NB4 (cell line): ENCODE measurements at regions not wholly inside any gene's neighbourhood (a gene's known extent, or its start where the extent isn't known, plus 50 kb on each side); places are given as distances from the start of the nearest gene placed in this dataset.

Experiments used
- CTCF ChIP-seq: IDR thresholded peaks from one replicate; pipeline ENCODE4 v1.5.1; 2012; ENCODE audit warnings: low read depth, low read length
- POLR2A ChIP-seq: IDR thresholded peaks from 2 replicates; pipeline ENCODE4 v1.6.1; 2011; ENCODE audit warnings: mild to moderate bottlenecking; ENCODE audit not compliant: insufficient read length; ENCODE audit errors: extremely low read depth

- TF ChIP-seq POLR2A (no peak), CTCF (no peak)
These were observed 826.7 kb downstream of the TYW1 start for GRCh38 chr7:67823345-67823744.
